Lower leg skin (tissue), 4 donors: ENCODE measurements at regions not wholly inside any gene's neighbourhood (a gene's known extent, or its start where the extent isn't known, plus 50 kb on each side); places are given as distances from the start of the nearest gene placed in this dataset.
"Not testable (repeated sequence)": the region's sequence is repeated elsewhere in the genome, so short reads cannot be mapped to it uniquely, and the experiment has no call there.

Experiments used
- DNase-seq, 2 donors: peaks; one replicate each; pipeline ENCODE4 v3.0.0-alpha.2; 2019; ENCODE audit warnings: low spot score in 2 of 2
- H3K4me3 ChIP-seq: fragments of 200-600 bp; sonication (generic); 2 replicates; pipeline ENCODE4 v1.5.1; 2017; ENCODE audit warnings: mild to moderate bottlenecking, low read depth; ENCODE audit not compliant: poor library complexity, severe bottlenecking
- POLR2A ChIP-seq, 2 donors: fragments of 450-650 bp; IDR thresholded peaks; one replicate each; pipeline ENCODE4 v1.6.1; 2016 to 2017; ENCODE audit warnings: antibody characterized with exemption in 2 of 2, mild to moderate bottlenecking in 1 of 2, moderate library complexity in 1 of 2
- WGBS, 2 donors: methylation state at CpG; one replicate each; pipeline ENCODE4 v1.1.5; 2018; 5-methylcytosine and 5-hydroxymethylcytosine counted together
- intact Hi-C: fragments of 100-400 bp; cut with DNase I; formaldehyde crosslinking; loops from one replicate; pipeline ENCODE4 v1.15.0; 2023; ENCODE audit warnings: low total_unique reads
- TF ChIP-seq, protein P1 (sequence below), 3 donors: fragments of 450-650 bp; IDR thresholded peaks; one replicate each; pipeline ENCODE4 v1.5.1; 2016; ENCODE audit warnings: antibody characterized with exemption in 3 of 3, mild to moderate bottlenecking in 3 of 3, moderate library complexity in 2 of 3

- no peak overlapping the region for H3K4me3 ChIP-seq
- peak in 1 of 2 donors; percentile 20 for DNase-seq
- TF ChIP-seq POLR2A (IDR thresholded peaks at IDR 0.05), result no peak
- TF ChIP-seq, protein P1, sequence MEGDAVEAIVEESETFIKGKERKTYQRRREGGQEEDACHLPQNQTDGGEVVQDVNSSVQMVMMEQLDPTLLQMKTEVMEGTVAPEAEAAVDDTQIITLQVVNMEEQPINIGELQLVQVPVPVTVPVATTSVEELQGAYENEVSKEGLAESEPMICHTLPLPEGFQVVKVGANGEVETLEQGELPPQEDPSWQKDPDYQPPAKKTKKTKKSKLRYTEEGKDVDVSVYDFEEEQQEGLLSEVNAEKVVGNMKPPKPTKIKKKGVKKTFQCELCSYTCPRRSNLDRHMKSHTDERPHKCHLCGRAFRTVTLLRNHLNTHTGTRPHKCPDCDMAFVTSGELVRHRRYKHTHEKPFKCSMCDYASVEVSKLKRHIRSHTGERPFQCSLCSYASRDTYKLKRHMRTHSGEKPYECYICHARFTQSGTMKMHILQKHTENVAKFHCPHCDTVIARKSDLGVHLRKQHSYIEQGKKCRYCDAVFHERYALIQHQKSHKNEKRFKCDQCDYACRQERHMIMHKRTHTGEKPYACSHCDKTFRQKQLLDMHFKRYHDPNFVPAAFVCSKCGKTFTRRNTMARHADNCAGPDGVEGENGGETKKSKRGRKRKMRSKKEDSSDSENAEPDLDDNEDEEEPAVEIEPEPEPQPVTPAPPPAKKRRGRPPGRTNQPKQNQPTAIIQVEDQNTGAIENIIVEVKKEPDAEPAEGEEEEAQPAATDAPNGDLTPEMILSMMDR (IDR thresholded peaks at IDR 0.05), result no peak
- intact Hi-C loops, result no loop called here
- 73 to 78% methylated on average over 5 of the region's 5 CpGs for WGBS, 2 donors
These were observed 93.8 kb upstream of the SIRPA start for GRCh38 chr20:1801225-1801928.

DNA sequence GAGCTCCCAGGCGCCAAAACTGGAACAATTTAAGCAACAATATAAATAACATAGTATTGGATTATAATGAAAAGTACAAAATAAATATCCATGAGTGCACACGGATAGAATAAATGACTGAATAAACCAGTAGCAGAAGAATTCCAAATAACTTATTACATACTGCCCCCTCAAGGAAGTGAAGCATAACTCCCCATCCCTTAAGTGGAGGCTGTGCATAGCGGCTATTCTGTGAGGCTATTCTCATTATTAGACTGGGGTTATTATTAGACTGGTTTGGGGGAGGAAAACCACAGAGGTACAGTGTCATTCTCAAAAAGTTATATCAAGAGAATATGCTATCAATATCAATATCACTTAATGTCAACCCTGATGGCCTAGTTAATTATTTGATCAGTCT lies 94.4 kb upstream of the SIRPA start:
- DNase-seq, result no peak
- no peak overlapping the region for H3K4me3 ChIP-seq
- TF ChIP-seq, protein P1 (IDR thresholded peaks at IDR 0.05), result no peak
- TF ChIP-seq POLR2A (IDR thresholded peaks at IDR 0.05), result no peak
- 28% methylated on average over 3 of the region's 3 CpGs for WGBS, 2 donors
- intact Hi-C loops, result no loop called here

- no peak for TF ChIP-seq POLR2A (IDR thresholded peaks at IDR 0.05)
- TF ChIP-seq, protein P1 (IDR thresholded peaks at IDR 0.05), result no peak
- no peak overlapping the region for H3K4me3 ChIP-seq
- no peak for DNase-seq
- WGBS, 2 donors, result 71 to 78% methylated on average over 2 of the region's 2 CpGs
- intact Hi-C loops, result no loop called here
These were observed 95.0 kb upstream of the SIRPA start for GRCh38 chr20:1800180-1800579.

- 91% methylated on average over 14 of the region's 14 CpGs for WGBS, 2 donors
- intact Hi-C loops, H3K4me3 ChIP-seq: not testable (repeated sequence)
- peak in 1 of 2 donors; percentile 79 for DNase-seq
These were observed 95.5 kb upstream of the SIRPA start for GRCh38 chr20:1799746-1800145.

DNA sequence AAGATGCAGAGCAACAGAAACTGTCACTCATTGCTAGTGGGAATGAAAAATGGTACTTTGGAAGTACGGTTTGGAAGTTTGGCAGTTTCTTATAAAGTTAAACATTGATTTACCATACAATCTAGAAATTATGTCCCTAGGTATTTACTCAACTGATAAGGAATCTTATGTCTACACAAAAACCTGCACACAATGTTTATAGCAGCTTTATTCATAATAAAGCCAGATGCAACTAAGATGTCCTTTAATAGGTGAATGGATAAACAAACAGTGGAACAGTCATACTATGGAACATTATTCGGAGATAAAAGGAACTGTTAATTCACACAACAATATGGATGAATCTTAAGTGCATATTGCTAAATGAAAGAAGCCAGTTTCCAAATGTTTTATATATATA lies 96.2 kb upstream of the SIRPA start:
- no peak for DNase-seq
- no peak overlapping the region for H3K4me3 ChIP-seq
- TF ChIP-seq, protein P1 (IDR thresholded peaks at IDR 0.05), result no peak
- TF ChIP-seq POLR2A (IDR thresholded peaks at IDR 0.05), result no peak
- intact Hi-C loops, result no loop called here
- 86 to 90% methylated on average over 2 of the region's 2 CpGs for WGBS, 2 donors

DNA sequence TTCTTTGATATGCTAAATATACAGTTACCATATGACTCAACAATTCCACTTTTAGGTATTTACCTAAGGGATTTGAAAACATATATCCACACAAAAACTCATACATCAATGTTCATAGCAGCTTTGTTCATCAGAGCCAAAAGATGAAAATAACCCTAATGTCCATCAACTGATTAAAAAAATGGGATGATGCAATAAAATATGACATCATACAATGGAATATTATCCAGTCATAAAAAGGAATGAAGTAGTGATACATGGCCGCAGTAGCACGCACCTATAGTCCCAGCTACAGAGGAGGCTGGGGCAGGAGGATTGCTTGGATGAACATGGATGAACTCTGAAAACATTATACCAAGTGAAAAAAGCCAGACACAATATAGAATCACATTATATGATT lies 101.4 kb upstream of the SIRPA start:
- 94 to 97% methylated on average over 2 of the region's 2 CpGs for WGBS, 2 donors
- no peak for TF ChIP-seq POLR2A (IDR thresholded peaks at IDR 0.05)
- TF ChIP-seq, protein P1 (IDR thresholded peaks at IDR 0.05), result no peak
- no peak overlapping the region for H3K4me3 ChIP-seq
- intact Hi-C loops, result no loop called here
- no peak for DNase-seq
